HG03520 (cell line): ENCODE measurements at regions not wholly inside any gene's neighbourhood (a gene's known extent, or its start where the extent isn't known, plus 50 kb on each side); places are given as distances from the start of the nearest gene placed in this dataset.

Source experiments
- ATAC-seq: cut with Tn5 transposase; IDR thresholded peaks from one replicate; pipeline ENCODE4 v1.9.1; 2021; ENCODE audit warnings: mild to moderate bottlenecking, moderate library complexity; ENCODE audit not compliant: unreplicated experiment

- no peak for ATAC-seq
Measured at GRCh38 chr3:113136071-113136470, 75.3 kb upstream of the BOC start.

- no peak for ATAC-seq
Measured at GRCh38 chr3:113136544-113136943, 74.8 kb upstream of the BOC start.

- ATAC-seq = no peak
Measured at GRCh38 chr3:113138839-113139743, 72.3 kb upstream of the BOC start.

DNA sequence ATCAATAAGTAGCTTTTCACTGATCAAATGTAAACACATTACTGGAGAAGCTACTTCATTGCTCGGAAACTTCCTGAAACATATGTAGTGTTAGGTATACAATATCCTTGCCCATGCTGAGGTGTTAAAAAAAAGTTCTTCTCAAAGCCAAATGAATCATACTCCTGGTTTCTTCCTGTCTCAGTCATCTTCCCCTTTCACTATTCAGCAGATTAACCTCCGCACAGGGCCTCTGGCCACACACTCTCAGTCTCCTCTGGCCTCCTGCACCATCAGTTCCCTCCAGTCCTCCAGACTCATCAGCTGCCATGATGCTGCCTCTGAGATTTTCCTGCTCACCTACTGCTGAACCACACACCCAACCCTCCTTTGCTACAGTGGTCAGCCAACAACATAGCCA, 70.5 kb upstream of the BOC start:
- ATAC-seq = no peak

GRCh38 chr3:113141543-113141942, 69.8 kb upstream of the BOC start:
- no peak for ATAC-seq

- ATAC-seq = no peak
Measured at GRCh38 chr3:113142476-113142875, 68.9 kb upstream of the BOC start.

- no peak for ATAC-seq
Measured at GRCh38 chr3:113143353-113143752, 68.0 kb upstream of the BOC start.

DNA sequence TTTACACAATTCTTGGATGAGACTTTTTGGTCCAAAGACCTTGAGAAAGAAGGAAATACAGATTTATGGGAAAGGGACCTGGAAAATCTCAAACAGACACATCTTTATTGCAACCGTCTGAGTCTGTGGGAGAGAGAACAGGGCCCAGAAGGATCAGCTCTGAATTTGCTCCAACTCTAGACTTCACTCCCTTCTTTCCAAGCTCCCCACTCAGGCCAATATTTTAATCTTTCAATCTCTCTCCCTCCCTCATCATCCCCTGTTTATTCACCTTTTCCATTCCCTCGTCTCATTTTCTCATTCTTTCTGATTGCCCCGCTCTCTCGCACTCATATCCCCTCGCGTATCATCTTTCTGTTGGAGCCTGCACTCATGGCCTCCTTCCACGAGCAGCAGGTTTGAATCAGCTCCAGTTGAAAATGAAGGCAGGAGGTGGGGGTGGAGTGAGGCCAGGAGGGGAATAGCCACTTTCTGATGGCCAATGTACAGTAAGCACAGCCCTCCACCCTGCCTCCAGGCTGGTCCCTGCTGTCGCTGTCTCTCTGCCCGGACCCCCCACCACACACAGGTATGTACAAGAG, 63.6 kb upstream of the BOC start:
- no peak for ATAC-seq

- no peak for ATAC-seq
Measured at GRCh38 chr3:113148284-113148683, 63.1 kb upstream of the BOC start.

- ATAC-seq = no peak
Measured at GRCh38 chr3:113150250-113150649, 61.1 kb upstream of the BOC start.

GRCh38 chr3:113151461-113152031, 59.8 kb upstream of the BOC start:
- ATAC-seq = no peak

GRCh38 chr3:113152849-113153248, 58.5 kb upstream of the BOC start:
- ATAC-seq = no peak

DNA sequence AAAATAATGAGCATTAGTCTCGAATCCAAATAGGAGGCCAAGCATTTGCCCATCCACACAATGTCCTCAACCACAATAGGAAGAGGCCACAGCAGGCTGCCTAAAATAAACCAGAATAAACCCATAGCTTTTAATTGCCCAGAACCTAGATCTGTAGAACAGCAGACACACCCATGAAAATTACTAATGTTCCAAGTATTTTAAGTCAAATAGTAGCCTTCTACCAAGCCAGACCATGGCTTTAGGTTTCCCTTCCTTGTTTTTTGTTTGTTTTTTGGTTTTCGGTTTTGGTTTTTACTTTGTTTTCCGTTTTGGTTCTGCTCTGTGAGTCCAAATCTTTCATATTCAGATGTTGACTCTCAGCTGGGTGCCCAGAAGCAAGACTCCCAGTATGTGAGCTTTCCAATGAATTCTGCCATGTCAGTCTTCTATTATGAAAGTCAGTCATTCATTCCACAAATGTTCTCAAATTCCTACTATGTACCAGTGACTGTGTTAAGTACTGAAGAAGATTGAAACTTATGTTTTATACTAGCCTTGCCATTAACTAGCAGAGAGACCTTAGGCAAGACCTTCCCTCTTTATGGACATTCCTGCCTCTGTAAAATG, 57.8 kb upstream of the BOC start:
- peak; percentile 77 for ATAC-seq

GRCh38 chr3:113156816-113157333, 54.5 kb upstream of the BOC start:
- ATAC-seq = no peak

GRCh38 chr3:113157408-113158030, 53.8 kb upstream of the BOC start:
- no peak for ATAC-seq

GRCh38 chr3:113158171-113158570, 53.2 kb upstream of the BOC start:
- ATAC-seq = no peak
